ENCODE measurements at regions not wholly inside any gene's neighbourhood (a gene's known extent, or its start where the extent isn't known, plus 50 kb on each side); places are given as distances from the start of the nearest gene placed in this dataset.
"Not testable (repeated sequence)": the region's sequence is repeated elsewhere in the genome, so short reads cannot be mapped to it uniquely, and the experiment has no call there.

DNA sequence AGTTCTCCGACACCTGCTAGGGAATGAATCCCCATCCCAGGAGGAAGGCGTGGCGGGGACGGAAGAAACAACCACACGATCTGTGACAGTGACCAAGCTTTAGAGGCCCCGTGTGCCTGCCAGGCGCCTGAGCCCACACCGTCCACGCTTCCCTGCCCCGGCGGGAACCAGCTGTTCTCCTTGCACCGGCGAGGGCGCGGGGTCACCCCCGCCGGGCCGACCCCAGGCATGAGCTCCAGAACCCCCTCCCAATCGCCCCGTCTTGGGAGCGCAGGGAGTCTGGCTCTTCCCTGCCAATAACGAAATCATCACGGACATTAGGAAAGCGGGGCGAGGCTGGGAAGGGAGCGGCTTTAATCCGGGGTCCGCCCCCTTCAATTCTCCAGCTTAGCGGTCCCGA is 133.3 kb downstream of the POTEG start:
- TF ChIP-seq, protein P1, sequence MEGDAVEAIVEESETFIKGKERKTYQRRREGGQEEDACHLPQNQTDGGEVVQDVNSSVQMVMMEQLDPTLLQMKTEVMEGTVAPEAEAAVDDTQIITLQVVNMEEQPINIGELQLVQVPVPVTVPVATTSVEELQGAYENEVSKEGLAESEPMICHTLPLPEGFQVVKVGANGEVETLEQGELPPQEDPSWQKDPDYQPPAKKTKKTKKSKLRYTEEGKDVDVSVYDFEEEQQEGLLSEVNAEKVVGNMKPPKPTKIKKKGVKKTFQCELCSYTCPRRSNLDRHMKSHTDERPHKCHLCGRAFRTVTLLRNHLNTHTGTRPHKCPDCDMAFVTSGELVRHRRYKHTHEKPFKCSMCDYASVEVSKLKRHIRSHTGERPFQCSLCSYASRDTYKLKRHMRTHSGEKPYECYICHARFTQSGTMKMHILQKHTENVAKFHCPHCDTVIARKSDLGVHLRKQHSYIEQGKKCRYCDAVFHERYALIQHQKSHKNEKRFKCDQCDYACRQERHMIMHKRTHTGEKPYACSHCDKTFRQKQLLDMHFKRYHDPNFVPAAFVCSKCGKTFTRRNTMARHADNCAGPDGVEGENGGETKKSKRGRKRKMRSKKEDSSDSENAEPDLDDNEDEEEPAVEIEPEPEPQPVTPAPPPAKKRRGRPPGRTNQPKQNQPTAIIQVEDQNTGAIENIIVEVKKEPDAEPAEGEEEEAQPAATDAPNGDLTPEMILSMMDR (IDR thresholded peaks at IDR 0.05), result not testable (repeated sequence)
- not testable (repeated sequence) for TF ChIP-seq POLR2A (IDR thresholded peaks at IDR 0.05)
